ENCODE measurements at regions not wholly inside any gene's neighbourhood (a gene's known extent, or its start where the extent isn't known, plus 50 kb on each side); places are given as distances from the start of the nearest gene placed in this dataset.

- TF ChIP-seq TRAFD1 (CRISPR knock-in tag; IDR thresholded peaks at IDR 0.05; ENCODE audit: borderline replicate concordance) = no peak
- TF ChIP-seq PATZ1 (CRISPR knock-in tag; IDR thresholded peaks at IDR 0.05) = no peak
- TF ChIP-seq ZNF7 (CRISPR knock-in tag; IDR thresholded peaks at IDR 0.05) = no peak
- TF ChIP-seq HMG20B (CRISPR knock-in tag; conservative IDR thresholded peaks at IDR 0.05) = peak; percentile 72; the same call in 1 of the 2 replicates
- no peak for TF ChIP-seq PCBP1 (IDR thresholded peaks at IDR 0.05; ENCODE audit: borderline replicate concordance, low read depth, low read length)
- no peak for TF ChIP-seq ZNF747 (CRISPR knock-in tag; IDR thresholded peaks at IDR 0.05; ENCODE audit: borderline replicate concordance)
- TF ChIP-seq HNRNPUL1 (IDR thresholded peaks at IDR 0.05; ENCODE audit: low read depth, low read length) = no peak
- no peak for TF ChIP-seq NR2F2 (IDR thresholded peaks at IDR 0.05; ENCODE audit: borderline replicate concordance, low read depth)
- no peak for TF ChIP-seq ZNF251 (CRISPR knock-in tag; IDR thresholded peaks at IDR 0.05)
- no peak for TF ChIP-seq BRD4 (CRISPR knock-in tag; IDR thresholded peaks at IDR 0.05)
- TF ChIP-seq ZNF83 (CRISPR knock-in tag; IDR thresholded peaks at IDR 0.05; ENCODE audit: borderline replicate concordance) = no peak
- no peak for TF ChIP-seq ZNF770 (CRISPR knock-in tag; IDR thresholded peaks at IDR 0.05)
- no peak for TF ChIP-seq MLX (CRISPR knock-in tag; IDR thresholded peaks at IDR 0.05)
- TF ChIP-seq FUBP1 (CRISPR knock-in tag; IDR thresholded peaks at IDR 0.05; ENCODE audit: borderline replicate concordance) = no peak
- TF ChIP-seq ESRRA (CRISPR knock-in tag; IDR thresholded peaks at IDR 0.05; ENCODE audit: low read depth) = peak; percentile 39; the same call in 1 of the 2 replicates
- no peak for TF ChIP-seq TAF1 (CRISPR knock-in tag; IDR thresholded peaks at IDR 0.05)
- no peak for TF ChIP-seq ZNF280D (CRISPR knock-in tag; IDR thresholded peaks at IDR 0.05)
- TF ChIP-seq REL (CRISPR knock-in tag; conservative IDR thresholded peaks at IDR 0.05) = no peak
Measured at GRCh38 chr2:205929246-205929942, 156.6 kb downstream of the INO80D start (continued).

All from HepG2 (cell line).